Stimulated activated CD8-positive, alpha-beta memory T cell treated with anti-CD3 and anti-CD28 coated beads, Interleukin-4, amount 100 ng/mL, for 1 hour (primary cell): ENCODE measurements at regions not wholly inside any gene's neighbourhood (a gene's known extent, or its start where the extent isn't known, plus 50 kb on each side); places are given as distances from the start of the nearest gene placed in this dataset.

ENCODE experiments used
- DNase-seq, 2 donors: peaks; one replicate each; pipeline ENCODE4 v3.0.0-alpha.2; 2020; ENCODE audit warnings: low read depth in 2 of 2, low spot score in 1 of 2

DNA sequence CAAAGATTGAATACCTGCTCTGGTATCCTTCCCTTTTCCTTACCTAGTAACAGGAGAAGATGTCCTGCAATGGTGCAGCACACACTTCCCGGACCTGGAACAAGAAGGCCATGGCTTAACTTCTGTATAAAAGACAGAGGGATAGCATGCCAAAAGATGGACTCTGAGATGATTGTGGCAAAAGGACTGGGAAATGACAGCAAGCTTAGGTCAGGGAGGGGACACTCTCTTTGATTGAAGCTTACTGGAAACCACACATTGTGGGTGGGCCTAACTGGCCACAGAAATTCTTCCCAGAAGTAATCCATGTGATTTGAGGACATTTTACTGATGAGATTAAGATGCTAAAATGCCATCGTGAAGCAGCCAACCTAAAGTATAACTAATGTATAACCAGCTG is 71.0 kb upstream of the OTUD4 start:
- no peak for DNase-seq

GRCh38 chr4:145248971-145249370 is 68.6 kb upstream of the OTUD4 start:
- DNase-seq: no peak

DNA sequence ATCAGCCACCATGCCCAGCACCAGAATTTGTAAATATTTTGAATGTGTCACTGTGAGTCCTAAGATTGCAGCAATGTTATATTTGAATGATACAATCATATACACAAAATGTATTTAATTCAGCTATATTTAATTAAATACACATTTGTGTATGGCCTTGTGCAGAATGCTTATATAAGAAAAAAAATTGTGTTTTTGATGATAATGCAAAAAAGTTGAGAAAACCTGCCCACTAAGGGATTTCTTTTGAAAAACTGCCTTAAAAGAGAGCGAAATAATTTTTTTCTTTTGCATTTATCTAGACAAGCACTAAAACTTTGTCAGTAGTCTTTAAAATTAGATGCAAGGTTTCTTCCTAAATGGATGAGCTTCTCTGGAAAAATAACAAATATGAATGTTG is 68.1 kb upstream of the OTUD4 start:
- no peak for DNase-seq

DNA sequence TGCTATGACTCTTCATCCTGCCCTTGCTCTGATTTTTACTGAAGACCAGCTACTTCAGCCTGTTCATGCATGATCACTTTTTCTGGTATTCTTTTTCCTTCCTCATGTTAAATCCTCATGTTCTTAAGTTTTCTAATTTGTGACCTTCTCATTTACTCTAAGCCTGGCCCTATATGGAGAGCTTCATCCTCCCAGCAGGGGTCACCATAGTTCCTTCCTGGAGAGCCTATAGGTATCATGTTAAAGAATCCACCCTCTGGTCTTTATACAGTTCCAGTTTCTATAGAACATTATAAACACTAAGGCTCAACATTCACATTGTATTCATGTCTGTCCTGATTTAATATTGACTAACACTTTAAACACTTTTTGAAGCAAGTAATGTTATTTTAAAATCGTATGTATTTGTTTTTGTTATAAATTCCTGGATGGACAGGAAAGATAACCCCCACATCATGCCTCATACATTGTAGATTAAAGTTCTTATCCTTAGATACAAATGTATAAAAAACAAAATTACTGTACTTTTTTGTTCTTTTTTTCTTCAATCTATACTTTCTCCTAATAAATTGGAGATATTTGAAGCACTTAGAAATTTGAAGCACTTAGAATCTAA is 53.8 kb upstream of the OTUD4 start:
- peak in 1 of 2 donors; percentile 22 for DNase-seq

DNA sequence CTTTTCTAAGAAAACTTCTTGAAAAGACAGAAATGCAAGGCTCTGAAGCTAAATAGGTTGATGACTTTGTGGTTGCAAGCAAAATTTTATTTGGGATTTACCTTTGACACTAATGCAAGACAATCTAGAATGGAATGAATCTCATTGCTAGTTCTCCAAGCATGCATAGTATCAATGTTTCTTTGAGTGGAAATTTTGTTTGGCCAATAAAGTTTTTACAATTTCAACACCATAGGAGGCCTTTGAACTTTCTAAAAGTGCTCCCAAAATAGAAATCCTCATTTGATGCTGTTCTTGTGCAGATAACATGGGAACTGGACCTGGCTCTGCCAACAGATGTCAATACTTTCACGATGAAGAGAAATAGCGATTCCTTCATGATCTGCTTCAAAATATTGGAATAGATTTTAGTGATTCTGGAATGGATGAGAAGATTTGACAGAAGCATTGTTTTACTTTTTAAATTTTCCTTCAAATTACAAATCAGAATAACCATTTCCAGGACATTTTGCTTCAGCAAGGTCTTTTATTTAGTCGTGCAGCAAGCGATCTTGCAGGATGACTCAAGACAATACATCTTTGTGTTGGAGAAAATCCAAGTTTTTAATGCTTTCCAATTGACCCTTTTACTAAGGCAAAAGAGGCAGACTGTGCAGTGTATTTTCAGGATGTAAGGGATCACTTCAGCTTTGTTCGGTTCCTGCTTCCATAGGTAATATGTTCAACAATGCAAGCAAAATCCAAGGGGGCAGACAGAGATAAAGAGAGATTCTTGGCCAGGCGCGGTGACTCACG is 51.7 kb upstream of the OTUD4 start:
- DNase-seq: no peak

DNA sequence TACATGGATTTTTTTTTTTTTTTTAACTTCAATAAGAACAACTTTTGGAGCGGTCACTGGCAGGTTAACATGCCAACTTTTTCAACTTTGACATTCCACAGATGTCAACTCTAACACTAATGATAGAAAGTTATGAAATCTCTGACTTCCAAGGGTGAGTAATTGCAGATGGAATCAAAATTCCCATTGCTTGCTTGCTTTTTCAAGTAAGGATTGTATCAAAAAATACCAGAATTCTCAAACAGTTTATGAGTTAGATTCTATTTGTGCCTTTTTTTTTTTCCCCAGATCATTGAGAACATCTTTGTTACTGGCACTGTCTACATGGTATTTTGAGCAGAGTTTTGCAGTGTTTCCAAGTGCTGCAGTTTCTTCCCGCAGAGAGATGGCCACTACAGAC is 50.3 kb upstream of the OTUD4 start:
- no peak for DNase-seq
